GM23338 (cell line): ENCODE measurements at regions not wholly inside any gene's neighbourhood (a gene's known extent, or its start where the extent isn't known, plus 50 kb on each side); places are given as distances from the start of the nearest gene placed in this dataset.

Experiments used
- ATAC-seq: fragments of 200-7000 bp; cut with Tn5 transposase; 3 replicates; pipeline ENCODE4 v1.9.1; 2020
- DNase-seq: peaks from one replicate; pipeline ENCODE4 v3.0.0-alpha.2; 2015; ENCODE audit warnings: low spot score
- H2AFZ ChIP-seq: fragments of 200-600 bp; sonication (generic); 2 replicates; pipeline ENCODE4 v1.8.0; 2016; ENCODE audit warnings: antibody characterized with exemption, mild to moderate bottlenecking, moderate library complexity
- H3F3A ChIP-seq: fragments of 200-600 bp; sonication (generic); replicated peaks from 2 replicates; pipeline ENCODE4 v1.8.0; 2017; ENCODE audit warnings: antibody characterized with exemption, mixed run types, low read depth
- H3K27ac ChIP-seq: fragments of 200-600 bp; sonication (generic); 2 replicates; pipeline ENCODE4 v1.6.1; 2016; ENCODE audit warnings: low read depth
- H3K27me3 ChIP-seq: fragments of 200-600 bp; sonication (generic); 2 replicates; pipeline ENCODE4 v1.8.0; 2016; ENCODE audit warnings: mild to moderate bottlenecking, mixed run types, moderate library complexity; ENCODE audit not compliant: insufficient read depth
- H3K36me3 ChIP-seq: fragments of 200-600 bp; sonication (generic); 2 replicates; pipeline ENCODE4 v1.8.0; 2016; ENCODE audit warnings: mild to moderate bottlenecking; ENCODE audit not compliant: insufficient read depth
- H3K4me1 ChIP-seq: fragments of 200-600 bp; sonication (generic); 2 replicates; pipeline ENCODE4 v1.8.0; 2016; ENCODE audit warnings: mild to moderate bottlenecking, moderate library complexity; ENCODE audit not compliant: insufficient read depth
- H3K4me2 ChIP-seq: fragments of 200-600 bp; sonication (generic); 2 replicates; pipeline ENCODE4 v1.7.1; 2017; ENCODE audit warnings: mixed run types
- H3K4me3 ChIP-seq: fragments of 200-600 bp; sonication (generic); 2 replicates; pipeline ENCODE4 v1.6.1; 2016; ENCODE audit warnings: mixed run types
- H3K79me2 ChIP-seq: fragments of 200-600 bp; sonication (generic); replicated peaks from 2 replicates; pipeline ENCODE4 v1.8.0; 2017; ENCODE audit warnings: mild to moderate bottlenecking; ENCODE audit not compliant: insufficient read depth
- H3K9me2 ChIP-seq: fragments of 200-600 bp; sonication (generic); 2 replicates; pipeline ENCODE4 v1.8.0; 2017; ENCODE audit not compliant: insufficient read depth
- H4K20me1 ChIP-seq: fragments of 200-600 bp; sonication (generic); replicated peaks from 2 replicates; pipeline ENCODE4 v1.8.0; 2017; ENCODE audit warnings: mild to moderate bottlenecking; ENCODE audit not compliant: insufficient read depth
- H3K27ac Mint-ChIP-seq: 2 replicates; pipeline ENCODE4 v1.8.0; 2020; ENCODE audit warnings: inconsistent platforms, mild to moderate bottlenecking, moderate library complexity, mixed read lengths
- H3K27me3 Mint-ChIP-seq: 3 replicates; pipeline ENCODE4 v1.8.0; 2022; ENCODE audit warnings: low read depth, mild to moderate bottlenecking, moderate library complexity, mixed read lengths, inconsistent platforms; ENCODE audit not compliant: insufficient read depth, poor library complexity
- H3K36me3 Mint-ChIP-seq: 3 replicates; pipeline ENCODE4 v1.8.0; 2021; ENCODE audit warnings: low read depth, mild to moderate bottlenecking, inconsistent platforms, moderate library complexity, mixed read lengths
- H3K4me1 Mint-ChIP-seq: 3 replicates; pipeline ENCODE4 v1.8.0; 2020; ENCODE audit warnings: mild to moderate bottlenecking, inconsistent platforms, mixed read lengths
- H3K4me3 Mint-ChIP-seq: 3 replicates; pipeline ENCODE4 v1.8.0; 2021; ENCODE audit warnings: moderate library complexity, mild to moderate bottlenecking, inconsistent platforms, mixed read lengths
- H3K9me3 Mint-ChIP-seq: 3 replicates; pipeline ENCODE4 v1.8.0; 2020; ENCODE audit warnings: moderate library complexity, mild to moderate bottlenecking, inconsistent platforms, mixed read lengths
- CREB1 ChIP-seq: fragments of 250-450 bp; sonication (Bioruptor Pico); IDR thresholded peaks from 2 replicates; pipeline ENCODE4 v1.5.0; 2020; ENCODE audit warnings: low read depth, mild to moderate bottlenecking, moderate library complexity
- JUNB ChIP-seq: IDR thresholded peaks from one replicate; pipeline ENCODE4 v1.6.1; 2016; ENCODE audit warnings: antibody characterized with exemption; ENCODE audit not compliant: unreplicated experiment
- NANOG ChIP-seq: IDR thresholded peaks from 2 replicates; pipeline ENCODE4 v1.6.1; 2016; ENCODE audit warnings: antibody characterized with exemption, borderline replicate concordance
- REST ChIP-seq: IDR thresholded peaks from one replicate; pipeline ENCODE4 v1.6.1; 2018; ENCODE audit warnings: antibody characterized with exemption; ENCODE audit not compliant: unreplicated experiment
- TF ChIP-seq, protein P1 (sequence below): fragments of 250-450 bp; sonication (Bioruptor Pico); IDR thresholded peaks from 2 replicates; pipeline ENCODE4 v1.5.0; 2020; ENCODE audit warnings: mild to moderate bottlenecking, moderate library complexity
- TF ChIP-seq, protein P2 (sequence below), 2 experiments: fragments of 200-600 bp in 1 of 2; sonication (generic) in 1 of 2; conservative IDR thresholded peaks; 2 replicates each; pipeline versions ENCODE4 v1.5.1 to v1.6.1; 2016 to 2017; ENCODE audit warnings: antibody characterized with exemption in 2 of 2, low read depth in 2 of 2, mild to moderate bottlenecking in 2 of 2, moderate library complexity in 1 of 2

- no peak for TF ChIP-seq NANOG
- TF ChIP-seq, protein P1, sequence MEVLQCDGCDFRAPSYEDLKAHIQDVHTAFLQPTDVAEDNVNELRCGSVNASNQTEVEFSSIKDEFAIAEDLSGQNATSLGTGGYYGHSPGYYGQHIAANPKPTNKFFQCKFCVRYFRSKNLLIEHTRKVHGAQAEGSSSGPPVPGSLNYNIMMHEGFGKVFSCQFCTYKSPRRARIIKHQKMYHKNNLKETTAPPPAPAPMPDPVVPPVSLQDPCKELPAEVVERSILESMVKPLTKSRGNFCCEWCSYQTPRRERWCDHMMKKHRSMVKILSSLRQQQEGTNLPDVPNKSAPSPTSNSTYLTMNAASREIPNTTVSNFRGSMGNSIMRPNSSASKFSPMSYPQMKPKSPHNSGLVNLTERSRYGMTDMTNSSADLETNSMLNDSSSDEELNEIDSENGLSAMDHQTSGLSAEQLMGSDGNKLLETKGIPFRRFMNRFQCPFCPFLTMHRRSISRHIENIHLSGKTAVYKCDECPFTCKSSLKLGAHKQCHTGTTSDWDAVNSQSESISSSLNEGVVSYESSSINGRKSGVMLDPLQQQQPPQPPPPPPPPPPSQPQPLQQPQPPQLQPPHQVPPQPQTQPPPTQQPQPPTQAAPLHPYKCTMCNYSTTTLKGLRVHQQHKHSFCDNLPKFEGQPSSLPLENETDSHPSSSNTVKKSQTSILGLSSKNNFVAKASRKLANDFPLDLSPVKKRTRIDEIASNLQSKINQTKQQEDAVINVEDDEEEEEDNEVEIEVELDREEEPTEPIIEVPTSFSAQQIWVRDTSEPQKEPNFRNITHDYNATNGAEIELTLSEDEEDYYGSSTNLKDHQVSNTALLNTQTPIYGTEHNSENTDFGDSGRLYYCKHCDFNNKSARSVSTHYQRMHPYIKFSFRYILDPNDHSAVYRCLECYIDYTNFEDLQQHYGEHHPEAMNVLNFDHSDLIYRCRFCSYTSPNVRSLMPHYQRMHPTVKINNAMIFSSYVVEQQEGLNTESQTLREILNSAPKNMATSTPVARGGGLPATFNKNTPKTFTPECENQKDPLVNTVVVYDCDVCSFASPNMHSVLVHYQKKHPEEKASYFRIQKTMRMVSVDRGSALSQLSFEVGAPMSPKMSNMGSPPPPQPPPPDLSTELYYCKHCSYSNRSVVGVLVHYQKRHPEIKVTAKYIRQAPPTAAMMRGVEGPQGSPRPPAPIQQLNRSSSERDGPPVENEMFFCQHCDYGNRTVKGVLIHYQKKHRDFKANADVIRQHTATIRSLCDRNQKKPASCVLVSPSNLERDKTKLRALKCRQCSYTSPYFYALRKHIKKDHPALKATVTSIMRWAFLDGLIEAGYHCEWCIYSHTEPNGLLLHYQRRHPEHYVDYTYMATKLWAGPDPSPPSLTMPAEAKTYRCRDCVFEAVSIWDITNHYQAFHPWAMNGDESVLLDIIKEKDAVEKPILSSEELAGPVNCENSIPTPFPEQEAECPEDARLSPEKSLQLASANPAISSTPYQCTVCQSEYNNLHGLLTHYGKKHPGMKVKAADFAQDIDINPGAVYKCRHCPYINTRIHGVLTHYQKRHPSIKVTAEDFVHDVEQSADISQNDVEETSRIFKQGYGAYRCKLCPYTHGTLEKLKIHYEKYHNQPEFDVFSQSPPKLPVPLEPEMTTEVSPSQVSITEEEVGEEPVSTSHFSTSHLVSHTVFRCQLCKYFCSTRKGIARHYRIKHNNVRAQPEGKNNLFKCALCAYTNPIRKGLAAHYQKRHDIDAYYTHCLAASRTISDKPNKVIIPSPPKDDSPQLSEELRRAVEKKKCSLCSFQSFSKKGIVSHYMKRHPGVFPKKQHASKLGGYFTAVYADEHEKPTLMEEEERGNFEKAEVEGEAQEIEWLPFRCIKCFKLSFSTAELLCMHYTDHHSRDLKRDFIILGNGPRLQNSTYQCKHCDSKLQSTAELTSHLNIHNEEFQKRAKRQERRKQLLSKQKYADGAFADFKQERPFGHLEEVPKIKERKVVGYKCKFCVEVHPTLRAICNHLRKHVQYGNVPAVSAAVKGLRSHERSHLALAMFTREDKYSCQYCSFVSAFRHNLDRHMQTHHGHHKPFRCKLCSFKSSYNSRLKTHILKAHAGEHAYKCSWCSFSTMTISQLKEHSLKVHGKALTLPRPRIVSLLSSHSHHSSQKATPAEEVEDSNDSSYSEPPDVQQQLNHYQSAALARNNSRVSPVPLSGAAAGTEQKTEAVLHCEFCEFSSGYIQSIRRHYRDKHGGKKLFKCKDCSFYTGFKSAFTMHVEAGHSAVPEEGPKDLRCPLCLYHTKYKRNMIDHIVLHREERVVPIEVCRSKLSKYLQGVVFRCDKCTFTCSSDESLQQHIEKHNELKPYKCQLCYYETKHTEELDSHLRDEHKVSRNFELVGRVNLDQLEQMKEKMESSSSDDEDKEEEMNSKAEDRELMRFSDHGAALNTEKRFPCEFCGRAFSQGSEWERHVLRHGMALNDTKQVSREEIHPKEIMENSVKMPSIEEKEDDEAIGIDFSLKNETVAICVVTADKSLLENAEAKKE, result no peak
- no peak for TF ChIP-seq REST
- TF ChIP-seq, protein P2, sequence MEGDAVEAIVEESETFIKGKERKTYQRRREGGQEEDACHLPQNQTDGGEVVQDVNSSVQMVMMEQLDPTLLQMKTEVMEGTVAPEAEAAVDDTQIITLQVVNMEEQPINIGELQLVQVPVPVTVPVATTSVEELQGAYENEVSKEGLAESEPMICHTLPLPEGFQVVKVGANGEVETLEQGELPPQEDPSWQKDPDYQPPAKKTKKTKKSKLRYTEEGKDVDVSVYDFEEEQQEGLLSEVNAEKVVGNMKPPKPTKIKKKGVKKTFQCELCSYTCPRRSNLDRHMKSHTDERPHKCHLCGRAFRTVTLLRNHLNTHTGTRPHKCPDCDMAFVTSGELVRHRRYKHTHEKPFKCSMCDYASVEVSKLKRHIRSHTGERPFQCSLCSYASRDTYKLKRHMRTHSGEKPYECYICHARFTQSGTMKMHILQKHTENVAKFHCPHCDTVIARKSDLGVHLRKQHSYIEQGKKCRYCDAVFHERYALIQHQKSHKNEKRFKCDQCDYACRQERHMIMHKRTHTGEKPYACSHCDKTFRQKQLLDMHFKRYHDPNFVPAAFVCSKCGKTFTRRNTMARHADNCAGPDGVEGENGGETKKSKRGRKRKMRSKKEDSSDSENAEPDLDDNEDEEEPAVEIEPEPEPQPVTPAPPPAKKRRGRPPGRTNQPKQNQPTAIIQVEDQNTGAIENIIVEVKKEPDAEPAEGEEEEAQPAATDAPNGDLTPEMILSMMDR (conservative IDR thresholded peaks at IDR 0.05; ENCODE audit: low read depth in 2 of 2), result no peak
- no peak for TF ChIP-seq JUNB
- no peak for TF ChIP-seq CREB1
Measured at GRCh38 chr2:167712275-167712674, 535.1 kb downstream of the STK39 start.

More at GRCh38 chr2:167712275-167712674, 535.1 kb downstream of the STK39 start:
- H2AFZ ChIP-seq, result no peak overlapping the region
- ATAC-seq, result no peak
- no peak for DNase-seq
- no peaks in the 10 kb centered on the region for H3K27me3 Mint-ChIP-seq
- no peaks in the 10 kb centered on the region for H4K20me1 ChIP-seq
- H3K36me3 Mint-ChIP-seq, result peaks cover 18% of the 10 kb centered on the region; the same call in 2 of the 3 replicates
- no peak overlapping the region for H3K4me3 ChIP-seq
- H3K27me3 ChIP-seq, result no peaks in the 10 kb centered on the region
- no peaks in the 10 kb centered on the region for H3K36me3 ChIP-seq
- no peaks in the 10 kb centered on the region for H3K79me2 ChIP-seq
- H3K4me3 Mint-ChIP-seq, result no peak overlapping the region
- H3K27ac Mint-ChIP-seq, result no peak overlapping the region
- no peaks in the 10 kb centered on the region; the same call in 2 of the 3 replicates for H3K4me1 Mint-ChIP-seq
- H3K9me3 Mint-ChIP-seq, result no peaks in the 10 kb centered on the region
- H3K4me2 ChIP-seq, result no peak overlapping the region
- no peaks in the 10 kb centered on the region for H3K9me2 ChIP-seq
- H3K27ac ChIP-seq, result no peak overlapping the region
- no peaks in the 10 kb centered on the region for H3F3A ChIP-seq
- H3K4me1 ChIP-seq, result no peaks in the 10 kb centered on the region
